WERI-Rb-1 (cell line): ENCODE measurements at regions not wholly inside any gene's neighbourhood (a gene's known extent, or its start where the extent isn't known, plus 50 kb on each side); places are given as distances from the start of the nearest gene placed in this dataset.

Source experiments
- DNase-seq: peaks from one replicate; pipeline ENCODE4 v3.0.0-alpha.2; 2020
- H3K27ac ChIP-seq: fragments of 250-450 bp; sonication (Bioruptor Pico); 2 replicates; pipeline ENCODE4 v1.5.1; 2020; ENCODE audit warnings: mild to moderate bottlenecking, moderate library complexity
- H3K27me3 ChIP-seq: fragments of 250-450 bp; sonication (Bioruptor Pico); 2 replicates; pipeline ENCODE4 v1.5.1; 2021; ENCODE audit warnings: mild to moderate bottlenecking, low read depth, moderate library complexity; ENCODE audit not compliant: insufficient read depth, severe bottlenecking
- H3K36me3 ChIP-seq: fragments of 250-450 bp; sonication (Bioruptor Pico); 2 replicates; pipeline ENCODE4 v1.5.1; 2020; ENCODE audit warnings: mild to moderate bottlenecking, moderate library complexity
- H3K4me3 ChIP-seq: 2 replicates; pipeline ENCODE4 v1.5.1; 2011; ENCODE audit warnings: low read depth, mild to moderate bottlenecking, control low read depth, low read length
- H3K9me3 ChIP-seq: fragments of 250-450 bp; sonication (Bioruptor Pico); 2 replicates; pipeline ENCODE4 v1.5.1; 2021; ENCODE audit warnings: mild to moderate bottlenecking, moderate library complexity; ENCODE audit not compliant: severe bottlenecking
- TF ChIP-seq, protein P1 (sequence below): IDR thresholded peaks from 2 replicates; pipeline ENCODE4 v1.5.1; 2011; ENCODE audit warnings: low read depth, mild to moderate bottlenecking, control low read depth, inconsistent platforms, low read length

DNA sequence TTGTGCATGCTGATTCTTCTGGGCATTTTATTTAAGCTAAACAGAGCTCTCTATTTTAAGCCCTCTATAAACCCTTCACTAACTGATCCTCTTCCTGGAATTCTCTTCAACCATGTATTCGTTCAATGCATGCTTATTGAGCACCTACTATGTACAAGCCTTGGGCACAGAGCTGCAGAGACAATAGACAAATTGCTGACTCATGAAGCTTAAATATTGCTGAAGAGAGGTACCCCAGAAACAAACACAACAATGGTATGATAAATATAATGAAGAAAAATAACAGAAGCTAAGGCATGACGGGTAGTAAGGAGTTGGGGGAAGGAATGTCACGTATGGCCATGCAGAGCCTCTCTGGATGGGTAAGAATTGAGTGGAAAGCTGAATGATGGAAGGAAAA is 222.2 kb downstream of the PPARGC1A start:
- Histone ChIP-seq H3K36me3 (no peaks in the 10 kb centered on the region), H3K27me3 (no peaks in the 10 kb centered on the region), H3K9me3 (no peaks in the 10 kb centered on the region), H3K27ac (no peak overlapping the region), H3K4me3 (no peak overlapping the region)
- no peak for DNase-seq
- TF ChIP-seq, protein P1, sequence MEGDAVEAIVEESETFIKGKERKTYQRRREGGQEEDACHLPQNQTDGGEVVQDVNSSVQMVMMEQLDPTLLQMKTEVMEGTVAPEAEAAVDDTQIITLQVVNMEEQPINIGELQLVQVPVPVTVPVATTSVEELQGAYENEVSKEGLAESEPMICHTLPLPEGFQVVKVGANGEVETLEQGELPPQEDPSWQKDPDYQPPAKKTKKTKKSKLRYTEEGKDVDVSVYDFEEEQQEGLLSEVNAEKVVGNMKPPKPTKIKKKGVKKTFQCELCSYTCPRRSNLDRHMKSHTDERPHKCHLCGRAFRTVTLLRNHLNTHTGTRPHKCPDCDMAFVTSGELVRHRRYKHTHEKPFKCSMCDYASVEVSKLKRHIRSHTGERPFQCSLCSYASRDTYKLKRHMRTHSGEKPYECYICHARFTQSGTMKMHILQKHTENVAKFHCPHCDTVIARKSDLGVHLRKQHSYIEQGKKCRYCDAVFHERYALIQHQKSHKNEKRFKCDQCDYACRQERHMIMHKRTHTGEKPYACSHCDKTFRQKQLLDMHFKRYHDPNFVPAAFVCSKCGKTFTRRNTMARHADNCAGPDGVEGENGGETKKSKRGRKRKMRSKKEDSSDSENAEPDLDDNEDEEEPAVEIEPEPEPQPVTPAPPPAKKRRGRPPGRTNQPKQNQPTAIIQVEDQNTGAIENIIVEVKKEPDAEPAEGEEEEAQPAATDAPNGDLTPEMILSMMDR = no peak

DNA sequence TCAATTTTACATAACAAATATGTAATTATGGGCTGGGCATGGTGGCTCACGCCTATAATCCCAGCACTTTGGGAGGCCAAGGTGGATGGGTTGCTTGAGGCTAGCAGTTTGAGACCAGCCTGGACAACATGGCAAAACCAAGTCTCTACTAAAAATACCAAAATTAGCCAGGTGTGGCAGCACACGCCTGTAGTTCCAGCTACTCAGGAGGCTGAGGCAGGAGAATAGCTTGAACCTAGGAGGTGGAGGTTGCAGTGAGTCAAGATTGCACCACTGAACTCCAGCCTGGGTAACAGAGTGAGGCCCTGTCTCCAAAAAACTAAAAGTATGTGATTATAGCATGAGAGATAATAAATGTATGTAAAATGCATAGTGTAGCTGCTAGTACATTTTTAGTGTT is 229.0 kb downstream of the PPARGC1A start:
- no peaks in the 10 kb centered on the region for H3K36me3 ChIP-seq
- no peak overlapping the region for H3K4me3 ChIP-seq
- peak; percentile 8 for DNase-seq
- TF ChIP-seq, protein P1 = peak; percentile 9; the same call in 1 of the 2 replicates
- H3K9me3 ChIP-seq = no peaks in the 10 kb centered on the region
- H3K27me3 ChIP-seq = no peaks in the 10 kb centered on the region
- no peak overlapping the region for H3K27ac ChIP-seq

DNA sequence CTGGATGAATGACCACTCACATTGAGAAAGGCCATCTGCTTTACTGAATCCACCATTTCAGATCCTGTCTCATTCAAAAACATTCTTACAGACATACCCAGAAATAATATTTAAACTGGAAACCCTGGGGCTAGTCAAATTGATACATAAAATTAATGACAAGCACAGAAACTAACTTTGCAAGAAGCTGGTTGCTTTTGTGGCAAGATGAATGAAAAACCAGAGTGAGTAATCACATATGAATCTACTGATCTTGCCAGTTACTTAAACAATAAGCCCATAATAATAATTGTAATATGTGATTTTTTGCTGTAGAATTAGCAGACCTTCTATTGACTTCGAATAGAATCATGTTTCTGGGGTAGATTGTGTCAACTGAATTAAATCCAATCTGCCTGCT is 235.1 kb downstream of the PPARGC1A start:
- Histone ChIP-seq H3K36me3 (no peaks in the 10 kb centered on the region), H3K4me3 (no peak overlapping the region), H3K27ac (no peak overlapping the region), H3K9me3 (no peaks in the 10 kb centered on the region), H3K27me3 (no peaks in the 10 kb centered on the region)
- TF ChIP-seq, protein P1 = no peak
- no peak for DNase-seq

GRCh38 chr4:23648854-23649596 is 240.8 kb downstream of the PPARGC1A start:
- H3K27me3 ChIP-seq = no peaks in the 10 kb centered on the region
- DNase-seq = no peak
- TF ChIP-seq, protein P1 = no peak
- no peak overlapping the region for H3K4me3 ChIP-seq
- no peaks in the 10 kb centered on the region for H3K36me3 ChIP-seq
- no peak overlapping the region for H3K27ac ChIP-seq
- peaks cover 6% of the 10 kb centered on the region for H3K9me3 ChIP-seq

GRCh38 chr4:23635468-23635867 is 254.4 kb downstream of the PPARGC1A start:
- H3K9me3 ChIP-seq = no peaks in the 10 kb centered on the region
- DNase-seq = no peak
- no peak overlapping the region for H3K4me3 ChIP-seq
- TF ChIP-seq, protein P1 = no peak
- no peaks in the 10 kb centered on the region for H3K36me3 ChIP-seq
- H3K27ac ChIP-seq = no peak overlapping the region
- H3K27me3 ChIP-seq = no peaks in the 10 kb centered on the region
